Right ventricle myocardium inferior (tissue), 1 donor: ENCODE measurements at regions not wholly inside any gene's neighbourhood (a gene's known extent, or its start where the extent isn't known, plus 50 kb on each side); places are given as distances from the start of the nearest gene placed in this dataset.
"Not testable (repeated sequence)": the region's sequence is repeated elsewhere in the genome, so short reads cannot be mapped to it uniquely, and the experiment has no call there.

Experiments used
- ATAC-seq: fragments of 200-7000 bp; cut with Tn5 transposase; one replicate; pipeline ENCODE4 v1.9.1; 2020; ENCODE audit warnings: mild to moderate bottlenecking, moderate library complexity
- DNase-seq: peaks from one replicate; pipeline ENCODE4 v3.0.0; 2021; ENCODE audit errors: missing footprints
- intact Hi-C: fragments of 100-400 bp; cut with DNase I; formaldehyde crosslinking; loops from one replicate; pipeline ENCODE4 v1.11.0; 2022
- donor health status: DM: no; HTN: yes; CAD: no; lungs with severe emphysema.

- peak; percentile 85 for ATAC-seq
- intact Hi-C loops, result no loop called here
- DNase-seq, result no peak
Observed at GRCh38 chr4:166153548-166153947, 280.5 kb downstream of the TLL1 start.

- intact Hi-C loops, result loop anchor here (10.0 kb wide), 1 partner anchor 92 kb away; no protein-coding TSS in a partner anchor
- DNase-seq (no peak), ATAC-seq (no peak)
Observed at GRCh38 chr4:166162327-166162726, 289.3 kb downstream of the TLL1 start.

GRCh38 chr4:166165829-166166420, 292.9 kb downstream of the TLL1 start:
- intact Hi-C loops, result loop anchor here (10.0 kb wide), 1 partner anchor 89 kb away; no protein-coding TSS in a partner anchor
- DNase-seq (no peak), ATAC-seq (no peak)

- DNase-seq, result no peak
- intact Hi-C loops, result loop anchor here (10.0 kb wide), 1 partner anchor 86 kb away; no protein-coding TSS in a partner anchor
- no peak for ATAC-seq
Observed at GRCh38 chr4:166169111-166169510, 296.1 kb downstream of the TLL1 start.

GRCh38 chr4:166172619-166173018, 299.6 kb downstream of the TLL1 start:
- ATAC-seq (no peak), DNase-seq (no peak)
- intact Hi-C loops, result no loop called here

- no peak for DNase-seq
- ATAC-seq, result no peak
- intact Hi-C loops, result no loop called here
Observed at GRCh38 chr4:166174717-166175490, 301.9 kb downstream of the TLL1 start.

- DNase-seq (no peak), ATAC-seq (no peak)
- intact Hi-C loops, result no loop called here
Observed at GRCh38 chr4:166182145-166182544, 309.1 kb downstream of the TLL1 start.

GRCh38 chr4:166195101-166195500, 322.1 kb downstream of the TLL1 start:
- DNase-seq (no peak), ATAC-seq (no peak)
- intact Hi-C loops, result no loop called here

- intact Hi-C loops, result no loop called here
- ATAC-seq, result no peak
- DNase-seq, result no peak
Observed at GRCh38 chr4:166197166-166197565, 324.1 kb downstream of the TLL1 start.

- intact Hi-C loops, result no loop called here
- ATAC-seq (no peak), DNase-seq (no peak)
Observed at GRCh38 chr4:166198041-166198440, 325.0 kb downstream of the TLL1 start.

GRCh38 chr4:166198516-166199310, 325.7 kb downstream of the TLL1 start:
- intact Hi-C loops, result no loop called here
- ATAC-seq (no peak), DNase-seq (no peak)

- intact Hi-C loops, result no loop called here
- ATAC-seq (no peak), DNase-seq (no peak)
Observed at GRCh38 chr4:166202991-166203390, 330.0 kb downstream of the TLL1 start.

- intact Hi-C loops, ATAC-seq: not testable (repeated sequence)
Observed at GRCh38 chr4:166212326-166212725, 339.3 kb downstream of the TLL1 start.

GRCh38 chr4:166222271-166222670, 349.2 kb downstream of the TLL1 start:
- ATAC-seq (no peak), DNase-seq (no peak)
- intact Hi-C loops, result no loop called here

More at GRCh38 chr4:166212326-166212725, 339.3 kb downstream of the TLL1 start:
- not testable (repeated sequence) for DNase-seq

- ATAC-seq (no peak), DNase-seq (no peak)
- intact Hi-C loops, result no loop called here
Observed at GRCh38 chr4:166228112-166228511, 355.1 kb downstream of the TLL1 start.

- intact Hi-C loops, result no loop called here
- no peak for ATAC-seq
- DNase-seq, result no peak
Observed at GRCh38 chr4:166229799-166230198, 356.8 kb downstream of the TLL1 start.

GRCh38 chr4:166230841-166231240, 357.8 kb downstream of the TLL1 start:
- no peak for DNase-seq
- intact Hi-C loops, result no loop called here
- ATAC-seq, result no peak

GRCh38 chr4:166239354-166239753, 366.3 kb downstream of the TLL1 start:
- intact Hi-C loops, result no loop called here
- no peak for DNase-seq
- no peak for ATAC-seq
